Heart left ventricle (tissue), 16 donors: ENCODE measurements at regions not wholly inside any gene's neighbourhood (a gene's known extent, or its start where the extent isn't known, plus 50 kb on each side); places are given as distances from the start of the nearest gene placed in this dataset.

Experiments
- ATAC-seq, 4 donors: fragments of 200-7000 bp; cut with Tn5 transposase; one replicate each; pipeline ENCODE4 v1.9.1; 2020 to 2022; ENCODE audit warnings: moderate library complexity in 4 of 4, mild to moderate bottlenecking in 3 of 4, moderate number of reproducible peaks in 1 of 4
- DNase-seq, 5 donors: peaks; one replicate each; pipeline ENCODE4 v3.0.0-alpha.2; 2020
- H3K27ac ChIP-seq, 12 donors: fragments of 200-600 bp; sonication (generic) in 4 of 12; one replicate each; pipeline versions ENCODE4 v1.5.0 to v1.8.0; 2016 to 2022; ENCODE audit warnings: mild to moderate bottlenecking in 2 of 12
- H3K27me3 ChIP-seq, 9 donors: fragments of 200-600 bp; sonication (generic) in 2 of 9; one replicate each; pipeline versions ENCODE4 v1.5.1 to v1.8.0; 2016 to 2022; ENCODE audit warnings: mild to moderate bottlenecking in 3 of 9
- H3K36me3 ChIP-seq, 9 donors: fragments of 200-600 bp; sonication (generic) in 2 of 9; one replicate each; pipeline versions ENCODE4 v1.5.0 to v1.8.0; 2018 to 2022; ENCODE audit warnings: mild to moderate bottlenecking in 2 of 9
- H3K4me1 ChIP-seq, 12 donors: fragments of 200-600 bp; sonication (generic) in 4 of 12; one replicate each; pipeline versions ENCODE4 v1.5.0 to v1.8.0; 2016 to 2022; ENCODE audit warnings: mild to moderate bottlenecking in 3 of 12
- H3K4me3 ChIP-seq, 12 donors: fragments of 200-600 bp; sonication (generic) in 4 of 12; one replicate each; pipeline versions ENCODE4 v1.5.0 to v1.8.0; 2017 to 2022; ENCODE audit warnings: mild to moderate bottlenecking in 9 of 12, moderate library complexity in 4 of 12
- H3K9me3 ChIP-seq, 12 donors: fragments of 200-600 bp; sonication (generic) in 4 of 12; one replicate each; pipeline versions ENCODE4 v1.5.0 to v1.8.0; 2016 to 2022; ENCODE audit warnings: mild to moderate bottlenecking in 1 of 12
- POLR2A ChIP-seq, 2 donors: fragments of 450-650 bp; IDR thresholded peaks; one replicate each; pipeline ENCODE4 v1.6.1; 2017; ENCODE audit warnings: antibody characterized with exemption in 2 of 2, mild to moderate bottlenecking in 2 of 2, moderate library complexity in 2 of 2
- WGBS, 4 donors: extraction: QIAGEN DNeasy Blood & Tissue Kit in 2 of 4; methylation state at CpG; one replicate each; pipeline versions ENCODE4 v1.1.5 to v1.1.7; 2013 to 2018; 5-methylcytosine and 5-hydroxymethylcytosine counted together
- intact Hi-C, 10 donors: fragments of 100-400 bp; cut with DNase I; formaldehyde crosslinking; loops; one replicate each; pipeline versions ENCODE4 v1.11.1 to v1.14.2; 2022
- TF ChIP-seq, protein P1 (sequence below), 12 donors: fragments of 200-600 bp; sonication (generic) in 4 of 12; IDR thresholded peaks; one replicate each; pipeline versions ENCODE4 v1.5.0 to v1.8.0; 2018 to 2022; ENCODE audit warnings: antibody characterized with exemption in 12 of 12, mild to moderate bottlenecking in 5 of 12
- donor health status: ischemic (EF 13 %, LVEDD 7.1; RV severe dilation, severe dysfunction).
- donor health status: healthy with polysubstance abuse.
- donor health status: DM: no; HTN: yes; CAD: no.
- donor health status: DM: no; HTN: no; CAD: no.
- donor health status: ischemic (EF 25% LVEDD 6.9; RV normal size, moderate dysfunction).
- donor health status: ischemic (EF 25% LVEDD 5.7; RV mildly dilated, moderate dysfunction).
- donor health status: healthy.
- donor health status: DM: yes; HTN: yes; CAD: no.
- donor health status: ischemic (EF 35%, LVEDD 5.7; RV mildly dilated, moderate dysfunction).
- donor health status: nonischemic (EF 11% LVEDD 7.7; RV severe dilation, severe dysfunction).
- donor health status: DM: yes; HTN: yes; CAD: no.
- donor health status: PGD.
- donor health status: ischemic (EF 29% LVEDD 5.4; RV normal size, mild dysfunction).
- donor health status: nonischemic (EF 23%, LVEDD 6.1; RV moderate dilation, normal function).

DNA sequence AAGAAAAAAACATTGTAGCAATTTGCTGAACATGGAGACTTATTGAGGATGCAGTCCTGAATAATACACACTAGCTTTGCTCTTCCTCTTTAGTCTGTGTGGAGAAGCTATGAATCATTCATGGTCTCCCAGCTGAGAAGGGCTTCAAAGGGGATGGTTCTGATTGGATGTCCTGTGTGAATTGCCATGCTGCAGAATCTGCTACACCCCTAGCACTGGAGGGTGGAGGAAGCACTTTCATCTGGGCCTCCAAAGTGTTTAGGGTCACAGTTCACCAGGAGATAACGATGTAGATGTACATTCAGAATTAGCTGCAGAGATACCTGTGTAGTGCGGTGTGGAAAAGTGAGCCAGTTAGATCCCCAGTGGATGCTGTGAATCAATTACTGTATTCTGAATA, 321.1 kb upstream of the EDNRB start:
- intact Hi-C loops, result loop anchor here in 7 of 10 donors (2.0 to 10.0 kb wide), 7 partner anchors 448 to 739 kb away; no protein-coding TSS in a partner anchor

GRCh38 chr13:78238911-78239310, 320.3 kb upstream of the EDNRB start:
- Histone ChIP-seq H3K4me1 (no peaks in the 10 kb centered on the region), H3K9me3 (no peaks in the 10 kb centered on the region), H3K4me3 (no peak overlapping the region), H3K27me3 (peaks cover 0 to 5% (median 0%) of the 10 kb centered on the region in 9 donors), H3K36me3 (no peaks in the 10 kb centered on the region), H3K27ac (no peak overlapping the region)
- 50 to 67% (median 62%) methylated on average over 2 of the region's 2 CpGs for WGBS, 4 donors
- ATAC-seq (no peak), DNase-seq (no peak)
- intact Hi-C loops, result no loop called here
- TF ChIP-seq, protein P1, sequence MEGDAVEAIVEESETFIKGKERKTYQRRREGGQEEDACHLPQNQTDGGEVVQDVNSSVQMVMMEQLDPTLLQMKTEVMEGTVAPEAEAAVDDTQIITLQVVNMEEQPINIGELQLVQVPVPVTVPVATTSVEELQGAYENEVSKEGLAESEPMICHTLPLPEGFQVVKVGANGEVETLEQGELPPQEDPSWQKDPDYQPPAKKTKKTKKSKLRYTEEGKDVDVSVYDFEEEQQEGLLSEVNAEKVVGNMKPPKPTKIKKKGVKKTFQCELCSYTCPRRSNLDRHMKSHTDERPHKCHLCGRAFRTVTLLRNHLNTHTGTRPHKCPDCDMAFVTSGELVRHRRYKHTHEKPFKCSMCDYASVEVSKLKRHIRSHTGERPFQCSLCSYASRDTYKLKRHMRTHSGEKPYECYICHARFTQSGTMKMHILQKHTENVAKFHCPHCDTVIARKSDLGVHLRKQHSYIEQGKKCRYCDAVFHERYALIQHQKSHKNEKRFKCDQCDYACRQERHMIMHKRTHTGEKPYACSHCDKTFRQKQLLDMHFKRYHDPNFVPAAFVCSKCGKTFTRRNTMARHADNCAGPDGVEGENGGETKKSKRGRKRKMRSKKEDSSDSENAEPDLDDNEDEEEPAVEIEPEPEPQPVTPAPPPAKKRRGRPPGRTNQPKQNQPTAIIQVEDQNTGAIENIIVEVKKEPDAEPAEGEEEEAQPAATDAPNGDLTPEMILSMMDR (IDR thresholded peaks at IDR 0.05), result no peak
- no peak for TF ChIP-seq POLR2A (IDR thresholded peaks at IDR 0.05)

More for the DNA sequence above, 321.1 kb upstream of the EDNRB start:
- WGBS, 4 donors, result 53 to 57% (median 55%) methylated on average over 2 of the region's 2 CpGs
- no peak for TF ChIP-seq POLR2A (IDR thresholded peaks at IDR 0.05)
- TF ChIP-seq, protein P1 (IDR thresholded peaks at IDR 0.05), result no peak
- Histone ChIP-seq H3K27ac (no peak overlapping the region), H3K4me1 (no peaks in the 10 kb centered on the region), H3K9me3 (no peaks in the 10 kb centered on the region), H3K27me3 (peaks cover 0 to 5% (median 0%) of the 10 kb centered on the region in 9 donors), H3K4me3 (no peak overlapping the region), H3K36me3 (no peaks in the 10 kb centered on the region)
- ATAC-seq, result no peak
- no peak for DNase-seq

DNA sequence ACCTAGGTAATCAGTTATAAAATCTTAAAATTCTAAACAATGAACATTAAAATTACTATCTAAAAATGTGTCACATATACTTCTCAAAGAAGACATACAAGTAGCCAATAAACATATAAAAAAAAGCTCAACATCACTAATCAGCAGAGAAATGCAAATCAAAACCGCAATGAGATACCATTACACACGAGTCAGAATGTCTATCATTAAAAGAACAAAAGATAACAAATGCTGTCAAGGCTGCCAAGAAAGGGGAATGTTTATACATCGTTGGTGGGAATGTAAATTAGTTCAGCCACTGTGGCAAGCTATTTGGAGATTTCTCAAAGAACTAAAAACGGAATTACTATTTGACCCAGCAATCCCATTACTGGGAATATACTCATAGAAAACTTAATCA, 310.3 kb upstream of the EDNRB start:
- no peaks in the 10 kb centered on the region for H3K36me3 ChIP-seq

DNA sequence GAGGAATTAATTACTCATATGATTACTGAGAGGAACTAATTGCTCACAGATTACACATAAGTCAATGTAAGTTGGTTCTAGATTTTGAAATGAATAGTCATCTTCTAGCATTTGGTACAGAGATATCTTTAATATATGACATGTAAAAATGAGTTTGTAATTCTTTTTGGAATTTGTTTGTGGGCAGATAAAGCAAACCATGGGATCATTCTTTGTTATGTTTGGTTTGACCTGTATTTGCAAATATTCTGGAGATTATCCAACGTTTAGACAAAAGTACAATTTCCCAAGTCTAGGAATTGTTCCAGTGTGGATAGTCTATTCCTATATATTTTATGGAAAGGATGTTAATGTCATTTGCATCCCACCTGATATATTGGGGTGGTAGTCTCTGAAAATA, 309.6 kb upstream of the EDNRB start:
- Histone ChIP-seq H3K36me3 (no peaks in the 10 kb centered on the region), H3K4me1 (no peaks in the 10 kb centered on the region), H3K4me3 (no peak overlapping the region), H3K9me3 (no peaks in the 10 kb centered on the region), H3K27ac (no peak overlapping the region), H3K27me3 (no peaks in the 10 kb centered on the region)
- WGBS, 4 donors, result 49 to 85% (median 77%) methylated on average over 1 of the region's 1 CpG
- TF ChIP-seq, protein P1 (IDR thresholded peaks at IDR 0.05), result no peak
- TF ChIP-seq POLR2A (IDR thresholded peaks at IDR 0.05), result no peak
- DNase-seq (no peak), ATAC-seq (no peak)
- intact Hi-C loops, result no loop called here

More for the DNA sequence above, 310.3 kb upstream of the EDNRB start:
- no peak overlapping the region for H3K27ac ChIP-seq
- no peak for TF ChIP-seq POLR2A (IDR thresholded peaks at IDR 0.05)
- TF ChIP-seq, protein P1 (IDR thresholded peaks at IDR 0.05), result no peak
- no peaks in the 10 kb centered on the region for H3K9me3 ChIP-seq
- no peak overlapping the region for H3K4me3 ChIP-seq
- intact Hi-C loops, result no loop called here
- no peak for ATAC-seq
- WGBS, 4 donors, result 44 to 62% (median 55%) methylated on average over 4 of the region's 4 CpGs
- no peaks in the 10 kb centered on the region for H3K27me3 ChIP-seq
- H3K4me1 ChIP-seq, result no peaks in the 10 kb centered on the region
- DNase-seq, result no peak
